ENCODE measurements at regions not wholly inside any gene's neighbourhood (a gene's known extent, or its start where the extent isn't known, plus 50 kb on each side); places are given as distances from the start of the nearest gene placed in this dataset.
A peak's percentile ranks its signal among the peaks of the same experiment; 100 is the strongest.
"Not testable (repeated sequence)": the region's sequence is repeated elsewhere in the genome, so short reads cannot be mapped to it uniquely, and the experiment has no call there.

DNA sequence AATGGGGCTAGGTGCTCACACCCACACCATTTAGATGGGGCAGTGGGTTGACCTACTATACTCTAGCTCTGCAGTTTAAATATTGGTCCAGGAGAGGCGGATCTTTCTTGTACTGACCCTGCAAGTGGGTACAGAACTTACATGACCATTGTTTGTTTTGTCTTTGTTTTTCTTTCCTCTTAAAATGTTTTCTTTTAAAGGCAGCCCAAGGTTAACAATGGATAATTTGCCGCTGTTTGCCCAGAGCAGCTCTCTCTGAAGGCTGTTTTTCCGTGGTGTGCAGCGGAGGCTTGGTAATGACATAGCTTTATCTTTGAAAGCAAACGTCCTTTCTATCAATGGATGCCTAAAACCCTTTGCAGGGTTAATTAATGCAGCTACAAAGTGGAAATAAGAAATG, 133.3 kb upstream of the MEX3C start:
- DNase-seq: no peak

DNA sequence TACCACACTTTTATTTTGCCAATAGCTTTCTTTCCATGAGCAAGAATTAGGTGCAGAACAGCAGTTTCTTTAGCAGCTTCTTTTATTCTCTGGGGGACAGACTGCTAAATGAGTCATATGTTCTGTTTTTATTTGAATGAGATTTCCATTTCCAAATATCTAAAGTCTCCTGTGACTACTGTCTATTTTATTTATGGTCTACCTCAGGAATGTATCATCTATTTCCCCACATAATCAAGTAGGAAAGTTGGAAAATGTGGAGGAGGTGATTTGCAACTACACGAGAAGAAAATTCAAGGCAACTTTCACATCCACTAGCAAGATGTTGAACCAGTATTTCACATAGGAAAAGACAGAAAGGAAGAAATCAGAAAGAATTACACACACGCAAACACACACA, 139.9 kb upstream of the MEX3C start:
- DNase-seq: no peak

DNA sequence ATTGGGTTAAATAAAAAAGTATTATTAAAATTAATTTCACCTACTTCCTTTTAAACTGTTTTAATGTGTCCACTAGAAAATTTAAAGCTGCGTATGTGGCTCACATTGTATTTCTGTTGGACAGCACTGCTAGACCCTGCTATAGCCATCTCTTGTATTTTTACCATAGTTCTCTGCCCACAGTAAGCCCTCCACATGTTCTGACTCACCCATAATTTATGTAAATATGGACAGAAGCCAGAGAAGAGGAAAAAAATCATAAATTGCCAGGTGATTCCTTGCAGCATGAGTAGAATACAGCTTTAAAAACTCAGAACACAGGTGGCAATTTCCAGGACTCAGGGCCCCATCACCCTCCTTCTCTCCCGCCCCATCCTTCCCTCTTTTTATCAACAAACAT, 142.4 kb upstream of the MEX3C start:
- DNase-seq: peak; percentile 80

DNA sequence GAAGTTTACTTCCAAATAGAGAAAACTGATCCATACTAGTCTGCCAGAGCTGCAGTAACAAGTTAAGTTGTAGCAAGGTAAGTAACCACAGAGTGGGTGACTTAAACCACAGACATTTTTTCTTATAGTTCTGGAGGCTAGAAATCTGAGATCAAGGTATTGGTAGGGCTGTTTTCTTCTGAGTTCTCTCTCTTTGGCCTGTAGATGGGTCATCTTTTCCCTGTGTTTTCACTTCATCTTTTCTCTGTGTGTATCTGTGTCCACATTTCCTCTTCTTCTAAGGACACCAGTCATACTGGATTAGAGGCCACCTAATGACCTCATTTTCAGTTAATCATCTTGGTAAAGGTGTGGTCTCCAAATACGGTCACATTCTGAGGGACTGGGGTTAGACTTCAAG, 142.9 kb upstream of the MEX3C start:
- DNase-seq: peak; percentile 35

DNA sequence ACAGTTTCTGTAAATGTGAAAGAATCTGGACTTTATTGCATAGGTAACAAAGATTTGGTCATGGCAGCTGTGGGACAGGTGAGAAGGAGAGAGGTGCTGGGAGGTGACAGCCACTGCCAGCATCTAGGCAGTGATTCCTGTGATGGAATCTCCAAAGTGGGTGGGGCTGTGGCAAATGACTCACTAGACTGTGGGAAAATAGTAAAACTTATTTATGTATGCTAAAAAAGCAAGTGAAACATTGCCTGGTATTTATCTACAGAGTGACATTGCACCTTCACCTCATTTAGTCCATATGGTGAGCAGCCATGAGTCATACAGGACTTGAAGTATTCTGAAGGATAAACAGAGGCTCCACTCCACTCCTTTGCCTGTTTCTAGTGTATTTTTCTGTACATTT, 145.3 kb upstream of the MEX3C start:
- DNase-seq: peak; percentile 96

GRCh38 chr18:51345848-51346391, 148.4 kb upstream of the MEX3C start:
- no peak for DNase-seq

GRCh38 chr18:51346404-51346803, 148.9 kb upstream of the MEX3C start:
- DNase-seq: no peak

DNA sequence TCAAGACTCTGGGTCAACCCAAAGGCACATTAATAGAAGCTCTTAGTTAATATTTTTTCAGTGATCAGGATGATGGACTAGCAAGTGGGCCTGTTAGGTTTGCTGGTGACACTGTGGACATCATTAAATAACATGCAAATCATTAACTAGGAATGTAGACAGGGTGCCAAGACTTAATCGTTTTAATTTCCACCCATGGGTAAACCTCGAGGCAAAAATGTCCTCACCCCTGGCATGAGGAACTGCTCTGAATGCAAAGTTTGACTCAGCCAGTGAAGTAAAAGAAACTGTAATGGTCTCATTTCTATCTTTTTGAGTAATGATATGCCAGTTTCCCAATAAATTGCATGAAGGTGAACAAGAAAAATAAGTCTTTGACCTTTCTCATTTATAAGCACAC, 152.6 kb upstream of the MEX3C start:
- DNase-seq: peak; percentile 57

- no peak for DNase-seq
These were observed 158.4 kb upstream of the MEX3C start for GRCh38 chr18:51355841-51356240.

DNA sequence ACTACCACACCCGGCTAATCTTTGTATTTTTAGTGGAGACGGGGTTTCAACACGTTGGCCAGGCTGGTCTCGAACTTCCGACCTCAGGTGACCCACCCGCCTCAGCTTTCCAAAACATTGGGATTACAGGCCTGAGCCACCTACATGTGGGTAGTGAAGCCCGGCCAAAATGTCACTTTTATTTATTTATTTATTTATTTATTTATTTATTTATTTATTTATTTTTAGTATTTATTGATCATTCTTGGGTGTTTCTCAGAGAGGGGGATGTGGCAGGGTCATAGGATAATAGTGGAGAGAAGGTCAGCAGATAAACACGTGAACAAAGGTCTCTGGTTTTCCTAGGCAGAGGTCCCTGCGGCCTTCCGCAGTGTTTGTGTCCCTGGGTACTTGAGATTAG, 162.8 kb upstream of the MEX3C start:
- DNase-seq: not testable (repeated sequence)

- no peak for DNase-seq
These were observed 163.8 kb upstream of the MEX3C start for GRCh38 chr18:51361130-51361860.

DNA sequence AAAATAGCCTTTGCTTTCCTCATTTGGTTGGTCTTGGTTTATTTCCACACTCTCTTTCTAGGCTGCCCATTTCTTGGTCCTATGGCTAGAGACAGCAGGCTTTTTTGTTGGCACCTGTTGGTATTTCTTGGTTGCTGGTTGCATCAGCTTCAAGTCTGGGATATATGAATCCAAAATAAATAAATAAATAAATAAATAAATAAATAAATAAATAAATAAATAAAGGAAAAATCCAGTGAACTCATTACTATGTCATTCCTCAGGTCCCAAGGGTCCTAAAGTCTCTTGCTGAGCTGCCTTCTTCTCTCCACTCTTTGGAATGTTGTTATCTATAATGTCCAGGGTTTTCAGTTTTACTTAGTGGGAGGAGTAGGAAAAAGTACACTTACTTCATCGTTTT, 165.9 kb upstream of the MEX3C start:
- DNase-seq: no peak

- DNase-seq: no peak
These were observed 173.5 kb upstream of the MEX3C start for GRCh38 chr18:51370996-51371395.

- DNase-seq: no peak
These were observed 174.4 kb upstream of the MEX3C start for GRCh38 chr18:51371929-51372328.

DNA sequence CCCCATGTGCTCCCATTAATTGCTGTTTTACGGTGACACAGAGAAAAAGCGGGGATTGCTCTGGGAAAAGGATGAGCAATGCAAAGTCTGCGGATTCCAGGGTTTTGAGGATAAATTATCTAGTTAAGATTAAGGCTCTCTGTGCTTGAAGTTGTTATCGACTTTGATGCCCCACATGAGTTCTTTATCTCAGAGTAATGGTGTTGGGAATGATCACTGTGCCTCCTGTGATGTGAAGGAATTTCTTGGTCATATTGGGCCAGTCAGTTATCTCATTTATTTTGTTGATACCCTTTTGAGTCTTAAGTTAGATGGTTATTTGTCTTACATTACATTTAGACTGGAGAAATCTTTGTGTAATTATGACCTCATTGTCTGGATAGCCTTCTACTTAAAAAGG, 184.6 kb upstream of the MEX3C start:
- no peak for DNase-seq

DNA sequence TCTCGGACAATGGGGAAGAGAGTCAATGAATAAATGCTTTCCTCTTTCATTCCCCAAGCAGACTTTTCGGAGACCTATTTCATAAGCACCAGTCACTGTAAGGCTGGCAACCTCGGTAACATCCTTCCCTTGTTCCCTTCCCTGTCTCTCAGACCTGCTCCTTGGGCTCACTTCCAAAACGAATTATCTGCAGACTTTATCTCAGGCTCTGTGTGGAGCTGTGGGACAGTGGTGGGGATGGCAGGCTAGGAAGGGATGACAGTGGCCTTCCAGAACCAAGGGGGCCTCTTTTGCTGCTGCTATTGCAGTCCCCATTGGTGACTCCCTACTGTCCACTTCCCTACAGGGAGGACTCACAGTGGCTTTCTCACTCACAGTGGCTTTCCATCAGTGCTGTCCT, 185.6 kb upstream of the MEX3C start:
- DNase-seq: no peak

DNA sequence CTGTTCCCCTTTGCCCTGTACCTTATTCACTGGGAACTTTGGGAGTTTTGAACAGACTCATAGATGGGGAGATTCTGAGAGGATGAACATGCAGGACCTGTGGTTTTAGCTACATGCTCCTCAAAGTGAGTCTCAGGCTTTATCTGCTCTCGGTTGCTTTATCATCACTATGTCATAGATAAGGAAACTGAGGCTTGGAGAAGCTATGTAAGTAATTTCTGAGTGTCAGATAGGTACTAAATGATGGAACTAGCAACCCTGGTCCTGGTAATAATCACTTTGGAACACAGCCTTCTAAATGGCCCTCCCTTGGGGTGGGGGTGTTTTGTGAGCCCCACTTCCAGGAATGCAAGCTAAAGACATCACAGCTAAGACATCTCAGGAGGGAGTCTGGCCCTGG, 186.2 kb upstream of the MEX3C start:
- no peak for DNase-seq

GRCh38 chr18:51385270-51385669, 187.8 kb upstream of the MEX3C start:
- no peak for DNase-seq

DNA sequence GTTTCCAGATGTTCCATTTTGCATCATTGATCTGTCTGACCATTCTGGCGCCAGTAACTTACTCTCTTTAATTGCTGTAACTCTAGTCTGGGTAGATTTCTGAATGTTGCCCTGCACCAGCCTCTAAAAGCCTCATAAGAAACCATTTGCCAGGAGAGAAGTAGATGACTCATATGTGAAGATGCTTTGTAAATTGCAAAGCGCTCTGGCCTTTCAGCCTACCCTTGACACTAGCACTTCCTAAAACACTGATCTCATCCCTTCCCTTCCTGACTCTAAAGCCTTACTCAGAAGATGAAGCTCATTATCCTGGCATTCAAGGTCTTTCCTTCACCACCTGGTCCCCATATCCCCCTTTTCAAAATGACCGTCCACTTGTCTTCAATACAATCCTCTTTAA, 193.2 kb upstream of the MEX3C start:
- DNase-seq: peak; percentile 46

DNA sequence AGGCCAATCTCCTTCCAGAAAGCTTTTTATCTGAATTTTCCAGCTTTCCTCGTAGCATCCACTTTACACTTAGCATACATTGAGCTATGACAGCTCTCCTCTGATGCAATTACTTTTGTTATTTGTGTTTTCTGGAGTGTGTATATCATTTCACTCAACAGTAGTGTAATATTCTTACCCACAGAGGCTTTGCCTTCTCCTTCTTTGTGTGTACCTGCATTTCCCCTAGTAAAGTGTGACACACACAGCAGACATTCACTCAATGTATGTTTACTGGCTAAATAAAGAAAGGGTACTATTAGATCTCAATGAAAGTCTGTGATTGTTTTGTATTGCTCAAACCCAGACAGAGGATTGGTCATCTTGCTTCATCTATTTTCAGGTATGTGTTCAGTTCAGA, 193.7 kb upstream of the MEX3C start:
- DNase-seq: no peak

DNA sequence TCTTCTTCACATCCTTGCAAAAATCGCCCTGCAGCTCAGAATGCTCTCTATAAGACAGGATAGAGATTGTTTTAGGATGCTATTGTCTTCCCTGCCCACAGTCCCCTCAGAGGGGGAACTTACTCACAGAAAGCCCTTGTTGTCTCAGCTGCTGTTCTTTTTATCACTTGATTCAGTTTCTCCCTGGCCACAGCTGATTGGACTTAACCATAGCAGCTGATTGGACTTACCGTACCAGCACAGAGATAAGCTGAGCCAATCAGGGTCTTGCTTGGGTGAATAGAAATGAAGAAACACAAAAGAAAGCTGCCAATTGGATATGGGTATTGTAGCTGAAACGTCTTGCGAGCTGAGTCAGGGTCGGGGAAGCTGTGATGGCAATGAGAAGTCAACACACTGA, 194.2 kb upstream of the MEX3C start:
- DNase-seq: no peak

- no peak for DNase-seq
These were observed 200.0 kb upstream of the MEX3C start for GRCh38 chr18:51397347-51397962.

GRCh38 chr18:51398104-51398503, 200.6 kb upstream of the MEX3C start:
- DNase-seq: no peak

GRCh38 chr18:51399491-51400122, 202.1 kb upstream of the MEX3C start:
- DNase-seq: no peak
